Activated B cell treated with CpG ODN at 0.5 μM for 24 hours (primary cell): ENCODE measurements at regions not wholly inside any gene's neighbourhood (a gene's known extent, or its start where the extent isn't known, plus 50 kb on each side); places are given as distances from the start of the nearest gene placed in this dataset.
A peak's percentile ranks its signal among the peaks of the same experiment; 100 is the strongest.

Experiments
- ATAC-seq: fragments of 200-7000 bp; cut with Tn5 transposase; one replicate; pipeline ENCODE4 v1.10.0; 2021; ENCODE audit warnings: low read depth, mild to moderate bottlenecking, moderate library complexity
- CTCF ChIA-PET: fragments of 350-600 bp; sonication (Branson Sonifier 250); formaldehyde crosslinking; loops from one replicate; lab custom pipeline; 2021; ENCODE audit warnings: antibody characterized with exemption; lab: Charles Lee
- POLR2A ChIA-PET: fragments of 350-600 bp; sonication (Branson Sonifier 250); formaldehyde crosslinking; loops from one replicate; lab custom pipeline; 2021; ENCODE audit warnings: antibody characterized with exemption; lab: Charles Lee
- DNase-seq: peaks from one replicate; pipeline ENCODE4 v3.0.0; 2022
- H3K27ac Mint-ChIP-seq: one replicate; pipeline ENCODE4 v1.8.0; 2020; ENCODE audit warnings: mixed read lengths
- H3K27me3 Mint-ChIP-seq: one replicate; pipeline ENCODE4 v1.8.0; 2021; ENCODE audit warnings: mixed read lengths
- H3K36me3 Mint-ChIP-seq: one replicate; pipeline ENCODE4 v1.8.0; 2021; ENCODE audit warnings: low read depth, mixed read lengths
- H3K4me1 Mint-ChIP-seq: one replicate; pipeline ENCODE4 v1.8.0; 2021; ENCODE audit warnings: mixed read lengths
- H3K4me3 Mint-ChIP-seq: one replicate; pipeline ENCODE4 v1.8.0; 2020; ENCODE audit warnings: mild to moderate bottlenecking, mixed read lengths
- H3K9me3 Mint-ChIP-seq: one replicate; pipeline ENCODE4 v1.8.0; 2020; ENCODE audit warnings: mixed read lengths
- intact Hi-C: fragments of 100-400 bp; cut with micrococcal nuclease; formaldehyde crosslinking; loops from one replicate; pipeline ENCODE4 v1.15.1; 2024
- TF ChIP-seq, protein P1 (sequence below): fragments of 200-600 bp; IDR thresholded peaks from one replicate; pipeline ENCODE4 v1.8.0; 2022; ENCODE audit warnings: antibody characterized with exemption, mild to moderate bottlenecking

DNA sequence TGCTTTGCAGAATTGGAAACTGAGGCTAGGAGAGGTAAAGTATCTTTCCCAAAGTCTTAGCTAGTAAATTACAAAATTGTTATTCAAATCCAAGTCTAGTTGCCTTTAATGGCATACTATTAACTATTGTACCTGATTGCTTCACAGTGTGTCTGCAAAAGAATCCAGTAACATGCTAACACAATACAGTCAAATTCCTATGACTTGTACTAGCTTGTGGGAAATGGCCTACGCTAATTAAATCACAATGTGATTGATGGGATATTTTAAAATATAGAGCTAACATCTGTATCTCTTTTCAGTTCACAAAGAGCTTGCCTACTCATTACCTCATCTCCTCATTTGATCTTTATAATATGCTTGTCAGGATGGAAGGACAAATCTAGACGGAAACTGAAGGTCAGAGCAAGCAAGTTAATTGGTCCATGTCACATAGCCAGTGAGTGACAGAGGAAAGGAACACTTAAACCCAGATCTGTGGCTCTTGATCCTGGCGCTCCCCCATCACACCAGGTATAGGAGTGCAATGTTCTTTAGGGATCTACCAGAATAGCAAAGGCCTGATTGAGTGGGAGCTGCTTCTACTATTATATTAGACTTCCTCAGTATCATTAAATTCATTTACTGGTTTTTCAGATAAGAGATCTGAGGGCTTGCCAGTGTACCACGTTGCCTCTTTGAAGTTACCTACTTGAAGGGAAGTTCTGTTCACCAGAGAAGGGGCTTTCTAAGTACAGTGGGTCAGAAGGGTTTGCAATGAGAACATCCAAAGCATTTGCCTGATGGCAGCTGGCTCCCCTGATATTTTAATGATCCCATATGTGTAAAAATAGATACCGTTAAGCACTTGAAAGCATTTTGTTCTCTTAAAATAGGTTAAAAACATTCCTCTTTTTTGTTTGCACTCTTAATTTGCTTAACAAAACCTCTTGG lies 213.6 kb upstream of the SESN3 start:
- intact Hi-C loops: no loop called here
- ATAC-seq (no peak), DNase-seq (no peak)
- H3K9me3 Mint-ChIP-seq: no peaks in the 10 kb centered on the region
- CTCF ChIA-PET: no interaction called here
- H3K4me3 Mint-ChIP-seq: no peak overlapping the region
- H3K36me3 Mint-ChIP-seq: no peaks in the 10 kb centered on the region
- POLR2A ChIA-PET: interaction anchor here (0.7 kb wide), 1 partner anchor 213 kb away, joined by 3 read pairs; the partner anchor contains the start of gene SESN3
- no peak overlapping the region for H3K27ac Mint-ChIP-seq
- peaks cover 14% of the 10 kb centered on the region for H3K4me1 Mint-ChIP-seq
- TF ChIP-seq, protein P1, sequence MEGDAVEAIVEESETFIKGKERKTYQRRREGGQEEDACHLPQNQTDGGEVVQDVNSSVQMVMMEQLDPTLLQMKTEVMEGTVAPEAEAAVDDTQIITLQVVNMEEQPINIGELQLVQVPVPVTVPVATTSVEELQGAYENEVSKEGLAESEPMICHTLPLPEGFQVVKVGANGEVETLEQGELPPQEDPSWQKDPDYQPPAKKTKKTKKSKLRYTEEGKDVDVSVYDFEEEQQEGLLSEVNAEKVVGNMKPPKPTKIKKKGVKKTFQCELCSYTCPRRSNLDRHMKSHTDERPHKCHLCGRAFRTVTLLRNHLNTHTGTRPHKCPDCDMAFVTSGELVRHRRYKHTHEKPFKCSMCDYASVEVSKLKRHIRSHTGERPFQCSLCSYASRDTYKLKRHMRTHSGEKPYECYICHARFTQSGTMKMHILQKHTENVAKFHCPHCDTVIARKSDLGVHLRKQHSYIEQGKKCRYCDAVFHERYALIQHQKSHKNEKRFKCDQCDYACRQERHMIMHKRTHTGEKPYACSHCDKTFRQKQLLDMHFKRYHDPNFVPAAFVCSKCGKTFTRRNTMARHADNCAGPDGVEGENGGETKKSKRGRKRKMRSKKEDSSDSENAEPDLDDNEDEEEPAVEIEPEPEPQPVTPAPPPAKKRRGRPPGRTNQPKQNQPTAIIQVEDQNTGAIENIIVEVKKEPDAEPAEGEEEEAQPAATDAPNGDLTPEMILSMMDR: no peak
- H3K27me3 Mint-ChIP-seq: no peaks in the 10 kb centered on the region

DNA sequence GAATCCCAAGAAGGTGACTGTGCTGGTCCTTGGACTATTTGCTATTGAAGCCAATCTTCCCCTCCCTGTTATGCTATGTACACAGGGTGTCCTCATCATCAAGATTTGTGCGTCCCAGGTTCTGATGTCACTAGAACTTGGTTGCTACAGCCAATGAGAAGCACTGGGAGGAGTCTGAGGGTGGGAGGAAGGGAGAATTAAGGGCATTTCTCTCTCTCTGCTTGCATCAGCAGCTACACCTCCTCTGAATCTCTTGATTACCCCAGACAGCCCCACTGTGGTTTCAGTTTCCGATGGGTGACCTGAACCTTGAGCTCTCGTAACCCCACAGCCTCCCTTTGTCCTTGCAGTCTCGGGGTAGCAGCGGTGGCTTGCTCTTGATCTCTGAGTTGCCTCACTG lies 212.4 kb upstream of the SESN3 start:
- H3K4me3 Mint-ChIP-seq: no peak overlapping the region
- intact Hi-C loops: no loop called here
- DNase-seq: no peak
- H3K36me3 Mint-ChIP-seq: no peaks in the 10 kb centered on the region
- H3K9me3 Mint-ChIP-seq: no peaks in the 10 kb centered on the region
- peaks cover 14% of the 10 kb centered on the region for H3K4me1 Mint-ChIP-seq
- peak overlapping the region; percentile 35 for H3K27ac Mint-ChIP-seq
- H3K27me3 Mint-ChIP-seq: no peaks in the 10 kb centered on the region
- ChIA-PET CTCF (no interaction called here), POLR2A (interaction anchor here (0.7 kb wide), 1 partner anchor 212 kb away, joined by 3 read pairs; the partner anchor contains the start of gene SESN3)
- peak; percentile 79 for ATAC-seq
- TF ChIP-seq, protein P1: no peak

DNA sequence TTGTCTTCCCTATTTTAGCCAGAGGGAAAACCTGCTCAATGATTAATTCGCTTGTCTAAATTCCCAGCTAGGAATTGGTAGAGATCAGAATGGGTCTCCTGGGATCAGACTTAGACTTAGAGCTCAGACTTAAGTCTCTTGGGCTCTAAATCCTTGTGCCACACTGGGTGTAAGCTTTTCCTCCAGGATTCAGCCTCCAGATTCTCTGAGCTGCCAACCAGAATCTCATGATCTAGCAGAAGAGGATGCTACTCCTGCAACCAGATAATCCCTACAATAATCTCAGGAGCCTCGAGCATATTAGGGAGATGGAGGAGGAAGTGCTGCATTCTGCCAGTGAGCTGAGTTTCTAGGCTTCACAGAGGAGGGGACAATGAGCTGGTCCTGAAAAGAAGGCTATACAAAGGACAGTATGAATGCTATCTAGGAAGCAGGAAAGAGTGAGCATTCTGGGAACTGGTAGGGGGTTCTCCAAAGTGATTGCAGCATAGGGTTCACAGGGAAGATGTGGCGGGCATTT lies 211.6 kb upstream of the SESN3 start:
- TF ChIP-seq, protein P1: no peak
- intact Hi-C loops: no loop called here
- Mint-ChIP-seq H3K9me3 (no peaks in the 10 kb centered on the region), H3K27me3 (no peaks in the 10 kb centered on the region), H3K4me1 (peaks cover 14% of the 10 kb centered on the region), H3K4me3 (no peak overlapping the region), H3K27ac (no peak overlapping the region), H3K36me3 (no peaks in the 10 kb centered on the region)
- ATAC-seq (no peak), DNase-seq (no peak)
- POLR2A ChIA-PET: no interaction called here
- CTCF ChIA-PET: no interaction called here

DNA sequence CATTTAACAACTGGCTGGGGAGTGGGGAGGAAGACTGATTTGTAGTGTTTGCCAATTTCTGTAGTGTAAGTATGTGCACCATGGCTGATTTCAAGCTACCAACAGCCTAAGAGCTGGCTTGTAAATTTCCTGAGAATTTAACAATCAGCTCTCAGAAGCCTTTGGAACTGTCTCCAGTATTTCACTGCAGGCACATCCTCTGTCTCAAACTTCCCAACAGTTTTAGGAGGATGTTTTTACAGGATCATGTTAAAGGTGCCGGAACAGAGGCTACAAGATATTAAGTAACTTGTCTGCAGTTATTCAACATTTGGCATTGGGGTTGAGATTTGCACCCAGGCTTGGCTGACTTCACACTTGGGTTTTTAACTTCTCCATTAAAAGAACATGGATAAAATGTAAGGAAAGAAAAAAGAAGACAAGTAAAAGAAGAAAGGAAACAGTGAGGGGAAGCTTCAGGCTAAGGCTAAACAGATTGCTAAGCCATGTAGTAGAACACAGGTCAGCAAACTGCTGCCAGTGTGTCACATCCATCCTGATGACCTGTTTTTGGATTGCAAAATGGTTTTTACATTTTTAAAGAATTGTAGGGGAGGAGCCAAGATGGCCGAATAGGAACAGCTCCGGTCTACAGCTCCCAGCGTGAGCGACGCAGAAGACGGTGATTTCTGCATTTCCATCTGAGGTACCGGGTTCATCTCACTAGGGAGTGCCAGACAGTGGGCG lies 204.8 kb upstream of the SESN3 start:
- POLR2A ChIA-PET: no interaction called here
- H3K27ac Mint-ChIP-seq: no peak overlapping the region
- H3K4me1 Mint-ChIP-seq: no peaks in the 10 kb centered on the region
- TF ChIP-seq, protein P1: no peak
- H3K27me3 Mint-ChIP-seq: peaks cover 10% of the 10 kb centered on the region
- ATAC-seq (no peak), DNase-seq (no peak)
- CTCF ChIA-PET: no interaction called here
- H3K36me3 Mint-ChIP-seq: no peaks in the 10 kb centered on the region
- no peak overlapping the region for H3K4me3 Mint-ChIP-seq
- intact Hi-C loops: no loop called here
- H3K9me3 Mint-ChIP-seq: no peaks in the 10 kb centered on the region

DNA sequence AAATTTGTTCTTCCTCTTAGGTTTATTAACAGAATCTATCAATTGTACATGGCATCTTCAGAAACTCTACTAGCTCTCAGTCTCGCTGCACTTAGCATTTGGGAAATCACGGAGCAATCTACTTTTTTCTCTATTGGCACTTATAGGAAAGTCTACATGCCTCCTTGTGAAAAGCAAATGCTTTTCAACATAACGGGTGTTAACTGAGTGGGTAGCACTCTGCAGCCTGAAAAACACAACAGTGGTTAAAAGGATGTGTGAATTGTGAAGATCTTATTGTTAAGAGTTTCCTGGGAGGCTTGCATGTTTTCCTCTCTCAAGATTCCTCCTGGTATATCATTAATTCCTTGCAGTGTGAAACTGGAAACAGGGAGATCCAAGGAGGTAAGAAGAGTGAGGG lies 204.2 kb upstream of the SESN3 start:
- POLR2A ChIA-PET: no interaction called here
- Mint-ChIP-seq H3K27me3 (peaks cover 10% of the 10 kb centered on the region), H3K4me3 (no peak overlapping the region), H3K36me3 (no peaks in the 10 kb centered on the region), H3K27ac (no peak overlapping the region), H3K4me1 (no peaks in the 10 kb centered on the region), H3K9me3 (no peaks in the 10 kb centered on the region)
- CTCF ChIA-PET: no interaction called here
- ATAC-seq: no peak
- no peak for DNase-seq
- intact Hi-C loops: no loop called here
- TF ChIP-seq, protein P1: no peak
